ENCODE measurements at regions not wholly inside any gene's neighbourhood (a gene's known extent, or its start where the extent isn't known, plus 50 kb on each side); places are given as distances from the start of the nearest gene placed in this dataset.

- H3K27ac ChIP-seq (ENCODE audit: low read depth, low read length), result no peak overlapping the region
Measured at GRCh38 chr6:78598966-78599365, 268.4 kb upstream of the IRAK1BP1 start.

GRCh38 chr6:78599526-78599925 lies 267.8 kb upstream of the IRAK1BP1 start:
- H2AFZ ChIP-seq (ENCODE audit: low read depth, low read length, severe bottlenecking), result no peak overlapping the region
- H4K20me1 ChIP-seq (ENCODE audit: low read depth, low read length), result no peaks in the 10 kb centered on the region
- H3K9me2 ChIP-seq (replicated peaks; ENCODE audit: insufficient read depth, low read length), result no peaks in the 10 kb centered on the region
- no peaks in the 10 kb centered on the region for H3K9me3 ChIP-seq (ENCODE audit: insufficient read depth, low read length)
- no peaks in the 10 kb centered on the region for H3K36me3 ChIP-seq (ENCODE audit: low read length)
- H3K4me2 ChIP-seq (ENCODE audit: low read depth, low read length, poor library complexity, severe bottlenecking), result no peak overlapping the region
- H3K27me3 ChIP-seq (ENCODE audit: low read length), result no peaks in the 10 kb centered on the region
- no peak overlapping the region for H3K27ac ChIP-seq (ENCODE audit: low read depth, low read length)
- TF ChIP-seq, protein P1, sequence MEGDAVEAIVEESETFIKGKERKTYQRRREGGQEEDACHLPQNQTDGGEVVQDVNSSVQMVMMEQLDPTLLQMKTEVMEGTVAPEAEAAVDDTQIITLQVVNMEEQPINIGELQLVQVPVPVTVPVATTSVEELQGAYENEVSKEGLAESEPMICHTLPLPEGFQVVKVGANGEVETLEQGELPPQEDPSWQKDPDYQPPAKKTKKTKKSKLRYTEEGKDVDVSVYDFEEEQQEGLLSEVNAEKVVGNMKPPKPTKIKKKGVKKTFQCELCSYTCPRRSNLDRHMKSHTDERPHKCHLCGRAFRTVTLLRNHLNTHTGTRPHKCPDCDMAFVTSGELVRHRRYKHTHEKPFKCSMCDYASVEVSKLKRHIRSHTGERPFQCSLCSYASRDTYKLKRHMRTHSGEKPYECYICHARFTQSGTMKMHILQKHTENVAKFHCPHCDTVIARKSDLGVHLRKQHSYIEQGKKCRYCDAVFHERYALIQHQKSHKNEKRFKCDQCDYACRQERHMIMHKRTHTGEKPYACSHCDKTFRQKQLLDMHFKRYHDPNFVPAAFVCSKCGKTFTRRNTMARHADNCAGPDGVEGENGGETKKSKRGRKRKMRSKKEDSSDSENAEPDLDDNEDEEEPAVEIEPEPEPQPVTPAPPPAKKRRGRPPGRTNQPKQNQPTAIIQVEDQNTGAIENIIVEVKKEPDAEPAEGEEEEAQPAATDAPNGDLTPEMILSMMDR (IDR thresholded peaks at IDR 0.05; ENCODE audit: insufficient read depth, low read length, poor library complexity, severe bottlenecking), result no peak
- no peak for TF ChIP-seq EZH2phosphoT487 (conservative IDR thresholded peaks at IDR 0.05; ENCODE audit: low read length)
- no peaks in the 10 kb centered on the region for H3K79me2 ChIP-seq (ENCODE audit: insufficient read depth, low read length)
- H3K9ac ChIP-seq (ENCODE audit: low read length), result no peak overlapping the region
- no peaks in the 10 kb centered on the region for H3F3A ChIP-seq (ENCODE audit: insufficient read depth)
- H3K4me3 ChIP-seq (ENCODE audit: insufficient read depth, low read length, poor library complexity, severe bottlenecking), result no peak overlapping the region

More at GRCh38 chr6:78598966-78599365, 268.4 kb upstream of the IRAK1BP1 start:
- no peaks in the 10 kb centered on the region for H4K20me1 ChIP-seq (ENCODE audit: low read depth, low read length)
- no peaks in the 10 kb centered on the region for H3K79me2 ChIP-seq (ENCODE audit: insufficient read depth, low read length)
- no peak overlapping the region for H3K9ac ChIP-seq (ENCODE audit: low read length)
- no peaks in the 10 kb centered on the region for H3F3A ChIP-seq (ENCODE audit: insufficient read depth)
- H3K27me3 ChIP-seq (ENCODE audit: low read length), result no peaks in the 10 kb centered on the region
- no peak overlapping the region for H3K4me3 ChIP-seq (ENCODE audit: insufficient read depth, low read length, poor library complexity, severe bottlenecking)
- H3K4me2 ChIP-seq (ENCODE audit: low read depth, low read length, poor library complexity, severe bottlenecking), result no peak overlapping the region
- no peaks in the 10 kb centered on the region for H3K36me3 ChIP-seq (ENCODE audit: low read length)
- H3K9me2 ChIP-seq (replicated peaks; ENCODE audit: insufficient read depth, low read length), result no peaks in the 10 kb centered on the region
- H2AFZ ChIP-seq (ENCODE audit: low read depth, low read length, severe bottlenecking), result no peak overlapping the region
- no peak for TF ChIP-seq EZH2phosphoT487 (conservative IDR thresholded peaks at IDR 0.05; ENCODE audit: low read length)
- TF ChIP-seq, protein P1 (IDR thresholded peaks at IDR 0.05; ENCODE audit: insufficient read depth, low read length, poor library complexity, severe bottlenecking), result no peak
- H3K9me3 ChIP-seq (ENCODE audit: insufficient read depth, low read length), result no peaks in the 10 kb centered on the region

GRCh38 chr6:78605909-78606446 lies 261.4 kb upstream of the IRAK1BP1 start:
- no peak overlapping the region for H3K4me2 ChIP-seq (ENCODE audit: low read depth, low read length, poor library complexity, severe bottlenecking)

More at GRCh38 chr6:78605909-78606446, 261.4 kb upstream of the IRAK1BP1 start:
- Histone ChIP-seq H3K9ac (ENCODE audit: low read length) (no peak overlapping the region), H2AFZ (ENCODE audit: low read depth, low read length, severe bottlenecking) (no peak overlapping the region), H3K27me3 (ENCODE audit: low read length) (no peaks in the 10 kb centered on the region), H3K27ac (ENCODE audit: low read depth, low read length) (no peak overlapping the region), H3K36me3 (ENCODE audit: low read length) (no peaks in the 10 kb centered on the region), H3F3A (ENCODE audit: insufficient read depth) (no peaks in the 10 kb centered on the region), H3K4me3 (ENCODE audit: insufficient read depth, low read length, poor library complexity, severe bottlenecking) (no peak overlapping the region), H3K9me3 (ENCODE audit: insufficient read depth, low read length) (no peaks in the 10 kb centered on the region), H3K9me2 (replicated peaks; ENCODE audit: insufficient read depth, low read length) (no peaks in the 10 kb centered on the region), H3K79me2 (ENCODE audit: insufficient read depth, low read length) (no peaks in the 10 kb centered on the region), H4K20me1 (ENCODE audit: low read depth, low read length) (no peaks in the 10 kb centered on the region)
- TF ChIP-seq, protein P1 (IDR thresholded peaks at IDR 0.05; ENCODE audit: insufficient read depth, low read length, poor library complexity, severe bottlenecking), result no peak
- TF ChIP-seq EZH2phosphoT487 (conservative IDR thresholded peaks at IDR 0.05; ENCODE audit: low read length), result no peak

Data from SU-DHL-6 (cell line).